ENCODE measurements at regions not wholly inside any gene's neighbourhood (a gene's known extent, or its start where the extent isn't known, plus 50 kb on each side); places are given as distances from the start of the nearest gene placed in this dataset.

- no peak for TF ChIP-seq CTCF (IDR thresholded peaks at IDR 0.05; ENCODE audit: poor library complexity)
- TF ChIP-seq EZH2 (IDR thresholded peaks at IDR 0.05; ENCODE audit: borderline replicate concordance) = no peak
- no peak for TF ChIP-seq EZH2phosphoT487 (IDR thresholded peaks at IDR 0.05; ENCODE audit: low read depth, severe bottlenecking, unreplicated experiment)
These were observed 93.5 kb downstream of the SLC4A3 start for GRCh38 chr2:219720956-219721355.

Data from hepatocyte (in vitro differentiated cells).